Renal cortical epithelial cell (primary cell): ENCODE measurements at regions not wholly inside any gene's neighbourhood (a gene's known extent, or its start where the extent isn't known, plus 50 kb on each side); places are given as distances from the start of the nearest gene placed in this dataset.
"Not testable (repeated sequence)": the region's sequence is repeated elsewhere in the genome, so short reads cannot be mapped to it uniquely, and the experiment has no call there.

Source experiments
- DNase-seq: peaks from one replicate; pipeline ENCODE4 v3.0.0-alpha.2; 2011; ENCODE audit warnings: low read depth

- DNase-seq, result no peak
Observed at GRCh38 chr9:135379540-135380267, 99.9 kb upstream of the PPP1R26 start.

DNA sequence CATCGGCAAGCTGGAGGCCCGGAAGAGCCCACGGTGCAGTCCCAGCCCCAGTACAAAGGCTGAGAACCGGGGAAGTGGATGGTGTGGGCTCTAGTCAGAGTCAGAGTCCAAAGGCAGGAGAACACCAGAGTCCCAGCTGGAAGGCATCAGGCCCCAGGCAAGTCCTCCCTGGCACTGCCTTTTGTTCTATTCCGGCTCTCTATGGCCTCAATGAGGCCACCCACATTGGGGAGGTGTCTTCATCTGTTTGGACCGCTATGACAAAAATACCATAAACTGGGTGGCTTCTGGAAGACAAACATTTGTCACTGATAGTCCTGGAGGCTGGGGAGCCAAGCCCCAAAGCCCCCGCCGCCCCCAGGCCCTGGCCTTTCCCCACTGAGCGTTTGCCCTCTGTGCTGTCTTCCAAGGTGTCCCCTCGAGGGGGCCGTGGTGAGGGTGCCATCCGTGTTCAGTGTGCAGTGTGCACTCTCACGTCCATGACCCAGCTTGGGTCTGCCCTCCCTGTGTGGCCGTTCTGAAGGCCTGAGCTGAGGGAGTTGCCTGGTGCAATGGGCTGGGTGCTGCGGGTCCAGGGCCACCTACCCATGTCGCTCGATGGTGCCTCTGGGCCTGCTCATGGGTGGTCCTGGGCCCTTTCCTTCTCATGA, 99.1 kb upstream of the PPP1R26 start:
- no peak for DNase-seq

DNA sequence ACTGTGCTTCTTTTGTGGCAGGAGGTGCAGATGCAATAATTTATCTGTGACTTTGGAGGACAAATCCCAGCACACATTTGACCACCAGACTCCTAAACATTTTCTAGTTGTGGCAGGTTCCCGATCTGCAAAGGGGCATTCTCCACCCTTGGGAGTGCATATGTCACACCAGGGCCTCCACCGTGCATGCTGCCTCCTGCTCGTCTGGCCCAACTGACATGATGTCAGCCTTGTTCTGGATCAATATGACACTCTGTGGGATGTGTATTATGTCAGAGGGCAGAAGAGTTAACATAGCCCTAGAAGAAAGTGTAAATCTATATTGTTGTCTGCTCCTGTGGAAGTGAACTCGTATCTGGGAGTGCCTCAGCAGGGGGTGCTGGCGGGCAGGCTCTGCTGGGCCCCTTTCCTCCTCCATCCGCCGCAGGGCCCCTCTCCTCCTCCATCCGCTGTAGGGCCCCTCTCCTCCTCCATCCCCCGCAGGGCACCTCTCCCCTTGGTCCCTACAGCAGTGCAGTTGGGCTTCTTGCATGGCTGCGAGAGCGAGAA, 97.7 kb upstream of the PPP1R26 start:
- DNase-seq, result no peak

- DNase-seq, result no peak
Observed at GRCh38 chr9:135384226-135384625, 95.4 kb upstream of the PPP1R26 start.

DNA sequence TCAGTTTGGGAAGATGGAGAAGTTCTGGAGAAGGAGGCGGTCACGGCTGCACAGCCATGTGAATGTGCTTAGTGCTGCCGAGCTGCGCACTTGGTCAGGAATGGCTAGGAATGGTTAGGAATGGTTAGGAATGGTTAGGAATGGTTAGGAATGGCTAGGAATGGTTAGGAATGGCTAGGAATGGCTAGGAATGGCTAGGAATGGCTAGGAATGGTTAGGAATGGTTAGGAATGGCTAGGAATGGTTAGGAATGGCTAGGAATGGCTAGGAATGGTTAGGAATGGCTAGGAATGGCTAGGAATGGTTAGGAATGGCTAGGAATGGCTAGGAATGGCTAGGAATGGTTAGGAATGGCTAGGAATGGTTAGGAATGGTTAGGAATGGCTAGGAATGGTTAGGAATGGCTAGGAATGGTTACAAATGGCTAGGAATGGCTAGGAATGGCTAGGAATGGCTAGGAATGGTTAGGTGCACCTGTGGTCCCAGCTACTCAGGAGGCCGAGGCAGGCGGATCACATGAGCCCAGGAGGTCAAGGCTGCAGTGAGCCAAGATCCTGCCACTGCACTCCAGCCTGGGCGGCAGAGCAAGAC, 94.7 kb upstream of the PPP1R26 start:
- DNase-seq, result not testable (repeated sequence)

GRCh38 chr9:135385793-135386192, 93.8 kb upstream of the PPP1R26 start:
- no peak for DNase-seq

GRCh38 chr9:135387976-135388375, 91.6 kb upstream of the PPP1R26 start:
- no peak for DNase-seq

DNA sequence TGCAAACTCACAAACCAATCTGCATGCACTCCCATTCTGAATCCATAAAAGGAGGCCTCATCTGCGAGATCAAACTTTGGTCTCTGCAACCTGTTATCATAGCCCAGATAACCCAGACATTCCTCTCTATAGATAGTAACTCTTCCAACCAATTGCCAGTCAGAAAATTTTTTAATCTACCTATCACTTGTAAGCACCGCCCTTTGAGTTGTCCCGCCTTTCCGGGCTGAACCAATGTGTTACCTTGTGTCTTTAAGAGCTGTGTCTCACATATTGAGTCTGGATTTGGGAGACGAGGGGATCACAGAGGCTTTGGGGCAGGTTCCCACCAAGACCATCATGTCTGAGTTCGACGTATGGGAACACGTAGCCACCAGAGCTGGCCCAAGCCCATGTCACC, 91.1 kb upstream of the PPP1R26 start:
- DNase-seq, result no peak

DNA sequence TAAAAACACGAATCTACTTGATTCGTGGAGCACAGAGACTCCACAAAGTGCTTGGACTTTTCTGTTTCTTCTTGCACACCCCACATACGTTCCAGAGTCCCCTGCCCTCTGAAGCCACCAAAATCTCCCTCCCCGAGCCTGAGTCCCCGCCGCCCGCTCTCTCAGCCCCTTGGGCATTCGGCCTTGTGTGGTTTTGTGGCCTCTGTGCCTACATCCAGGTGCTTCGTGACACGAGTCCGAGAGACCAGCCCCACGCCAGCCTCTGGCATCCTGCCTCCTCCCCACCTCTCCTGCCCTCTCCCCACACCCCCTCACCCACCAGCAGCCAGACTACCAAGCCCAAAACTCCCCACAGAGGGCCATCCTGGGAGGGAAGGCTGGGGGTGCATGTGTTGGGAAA, 87.8 kb upstream of the PPP1R26 start:
- DNase-seq, result no peak

DNA sequence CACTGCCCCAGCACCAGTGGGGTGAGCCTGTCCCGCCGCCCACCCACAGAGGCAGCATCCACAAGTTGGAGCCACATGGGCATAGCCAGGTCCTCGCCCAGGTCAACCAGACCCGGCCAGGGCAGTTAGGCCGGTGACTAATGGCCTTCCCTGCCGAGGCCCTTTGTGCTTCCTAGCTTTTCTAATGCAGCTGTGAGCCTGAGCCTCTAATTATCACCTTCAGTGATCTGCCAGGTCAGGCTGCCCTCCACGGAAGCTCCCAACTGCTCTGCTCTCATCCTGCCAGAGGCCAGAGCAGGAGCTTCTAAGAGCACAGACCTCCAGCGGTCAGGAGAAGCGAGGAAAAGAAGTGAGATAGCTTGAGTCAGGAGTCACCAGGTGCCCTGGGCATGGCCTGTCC, 87.1 kb upstream of the PPP1R26 start:
- no peak for DNase-seq

DNA sequence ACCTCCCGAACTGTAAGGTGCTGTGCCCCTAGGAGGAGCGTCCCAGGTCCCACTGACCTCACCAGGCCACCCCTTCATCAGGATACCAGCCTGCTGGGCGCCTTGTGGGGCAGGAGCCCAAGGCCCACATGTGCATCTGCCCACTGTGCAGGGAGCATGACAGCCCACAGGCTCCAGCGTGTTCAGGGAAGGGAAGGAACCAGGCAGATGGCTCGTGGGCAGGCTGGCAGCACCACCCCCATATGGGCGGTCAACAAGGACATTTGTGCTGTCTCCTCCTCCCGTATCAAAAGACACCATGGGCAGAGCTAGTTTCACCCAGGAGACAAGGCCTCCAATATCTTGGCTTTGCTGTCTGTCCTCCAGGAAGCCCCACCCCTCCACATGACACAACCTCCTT, 85.5 kb upstream of the PPP1R26 start:
- no peak for DNase-seq

- DNase-seq, result no peak
Observed at GRCh38 chr9:135394699-135395645, 84.6 kb upstream of the PPP1R26 start.

DNA sequence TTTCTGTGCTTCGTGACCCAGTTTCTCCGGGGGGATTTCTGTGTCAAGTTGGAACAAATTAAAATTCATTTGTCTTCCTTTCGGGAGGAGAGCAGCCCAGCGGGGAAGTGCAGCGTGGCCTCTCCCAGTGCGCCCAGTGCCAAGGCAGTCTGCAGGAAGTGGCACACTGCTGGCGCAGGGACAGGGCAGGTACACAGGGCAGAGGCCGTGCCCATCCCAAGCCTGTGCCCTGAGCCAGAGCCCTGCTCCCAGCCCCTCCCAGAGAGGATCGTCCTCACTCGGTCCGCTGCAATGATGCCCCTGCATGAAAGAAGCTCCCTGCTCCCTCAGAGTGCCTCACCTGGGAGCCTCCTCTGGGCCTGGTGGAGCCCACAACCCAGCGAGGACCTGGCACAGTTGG, 82.4 kb upstream of the PPP1R26 start:
- no peak for DNase-seq

DNA sequence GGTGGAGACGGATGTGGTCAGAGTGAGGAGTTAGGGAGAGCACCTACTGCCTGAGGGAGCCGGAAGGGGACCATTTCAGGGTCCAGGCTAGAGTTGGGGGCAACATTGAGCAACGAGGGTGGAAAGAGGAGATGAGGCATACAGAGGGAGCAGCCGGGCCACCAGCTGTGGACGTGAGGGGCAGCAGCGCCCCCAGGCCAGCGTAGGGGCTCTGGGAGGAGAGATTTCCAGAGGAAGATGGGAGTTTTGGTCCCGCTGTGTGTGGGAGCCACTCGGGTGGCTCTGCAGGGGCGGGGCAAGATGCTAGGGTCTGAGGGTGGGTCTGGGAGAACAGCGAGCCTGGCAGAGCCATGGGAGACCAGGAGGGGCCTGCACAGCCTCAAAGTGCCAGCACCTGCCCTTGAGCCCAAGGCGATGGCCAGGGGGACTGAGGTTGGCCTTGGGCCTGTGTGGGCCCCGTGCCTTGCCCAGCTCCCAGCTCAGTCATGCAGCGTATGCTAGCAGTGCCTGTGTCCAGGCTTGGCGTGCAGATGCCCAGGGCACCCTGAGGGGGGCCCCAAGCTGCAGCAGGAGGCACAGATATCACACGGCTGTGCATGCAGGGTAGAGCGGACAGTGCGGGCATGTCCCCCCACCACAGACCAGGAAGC, 80.5 kb upstream of the PPP1R26 start:
- DNase-seq, result no peak

DNA sequence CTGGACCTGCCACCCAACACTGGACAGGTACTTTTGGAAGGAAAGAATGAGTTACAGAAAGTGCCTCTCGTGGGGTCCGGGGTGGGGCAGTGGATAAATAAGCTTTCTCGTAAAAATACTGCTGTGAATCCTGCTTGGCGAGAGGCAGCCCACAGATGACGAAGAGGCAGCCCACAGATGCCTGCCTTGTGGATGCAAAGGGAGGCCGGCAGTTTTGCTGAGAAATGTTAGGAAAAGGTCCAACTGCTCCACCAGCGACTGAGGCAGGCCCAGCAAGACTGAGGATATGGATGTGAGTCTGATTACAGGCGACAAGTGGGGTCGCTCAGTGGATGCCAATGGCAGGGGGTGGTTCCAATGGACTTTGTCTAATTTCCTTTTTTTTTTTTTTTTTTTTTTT, 79.1 kb upstream of the PPP1R26 start:
- no peak for DNase-seq

- no peak for DNase-seq
Observed at GRCh38 chr9:135401218-135401617, 78.4 kb upstream of the PPP1R26 start.

GRCh38 chr9:135402048-135402738, 77.4 kb upstream of the PPP1R26 start:
- DNase-seq, result no peak

- no peak for DNase-seq
Observed at GRCh38 chr9:135402739-135403695, 76.6 kb upstream of the PPP1R26 start.

DNA sequence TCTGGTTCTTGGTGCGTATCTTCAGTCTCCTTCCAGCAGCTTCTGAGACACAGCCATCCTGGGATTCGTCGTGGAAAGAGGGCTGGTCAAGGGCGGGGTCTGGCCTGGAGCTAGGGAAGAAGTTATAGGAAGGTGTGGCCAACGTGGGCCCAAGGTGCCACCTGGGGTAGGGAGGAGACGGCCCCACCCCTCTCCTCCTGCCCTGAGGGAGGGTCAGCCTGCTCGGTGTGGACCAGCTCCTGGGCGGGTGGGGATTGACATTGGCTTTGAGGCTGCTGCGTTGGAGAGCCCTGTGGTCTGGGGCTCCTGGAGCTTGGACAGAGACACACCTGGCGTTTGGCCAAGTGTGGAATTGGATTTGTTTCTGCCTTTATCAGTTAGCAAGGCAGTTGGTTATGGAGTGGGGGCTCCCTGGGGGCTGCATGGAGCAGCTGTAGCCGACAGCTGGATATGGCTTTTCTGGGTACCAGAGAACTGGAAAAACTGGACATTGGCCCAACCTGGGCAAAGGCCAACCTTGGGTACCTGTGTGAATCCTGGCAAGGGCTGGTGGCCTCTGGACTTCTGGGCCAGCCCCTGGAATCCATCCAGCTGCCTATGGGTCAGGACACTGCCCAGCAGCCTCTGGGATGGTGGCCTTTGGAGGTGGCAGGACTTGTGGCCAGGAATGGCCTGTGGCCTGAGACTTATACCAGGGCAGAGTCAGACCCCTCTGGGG, 75.7 kb upstream of the PPP1R26 start:
- no peak for DNase-seq
